ENCODE measurements at regions not wholly inside any gene's neighbourhood (a gene's known extent, or its start where the extent isn't known, plus 50 kb on each side); places are given as distances from the start of the nearest gene placed in this dataset.

DNA sequence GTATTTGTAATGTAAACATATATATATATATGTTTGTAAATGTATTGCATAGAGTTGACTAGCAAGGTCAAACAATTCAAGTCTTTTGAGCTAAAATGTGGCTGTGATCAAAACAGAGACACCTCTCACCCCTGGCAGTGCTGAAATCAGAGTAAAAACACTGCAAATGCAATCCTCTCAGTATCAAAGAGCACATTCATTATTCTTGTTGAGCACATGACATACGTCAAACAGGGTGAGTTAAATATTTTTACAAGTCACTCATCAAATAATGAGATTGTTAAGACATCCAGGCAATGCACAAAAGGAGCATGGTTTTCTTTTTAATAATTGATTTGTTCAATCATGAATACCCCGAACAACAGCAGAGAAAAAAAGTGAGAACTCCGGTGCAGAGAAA lies 114.1 kb upstream of the KCNIP4 start:
- Mint-ChIP-seq H3K4me1 (ENCODE audit: low read depth) (no peaks in the 10 kb centered on the region), H3K27ac (ENCODE audit: unreplicated experiment) (no peak overlapping the region), H3K9me3 (ENCODE audit: low read depth) (peaks cover 2% of the 10 kb centered on the region), H3K27me3 (ENCODE audit: low read depth) (peaks cover 4% of the 10 kb centered on the region), H3K36me3 (ENCODE audit: low read depth) (no peaks in the 10 kb centered on the region), H3K4me3 (ENCODE audit: unreplicated experiment) (no peak overlapping the region)
- no peak for DNase-seq (ENCODE audit: low spot score)
- TF ChIP-seq, protein P1, sequence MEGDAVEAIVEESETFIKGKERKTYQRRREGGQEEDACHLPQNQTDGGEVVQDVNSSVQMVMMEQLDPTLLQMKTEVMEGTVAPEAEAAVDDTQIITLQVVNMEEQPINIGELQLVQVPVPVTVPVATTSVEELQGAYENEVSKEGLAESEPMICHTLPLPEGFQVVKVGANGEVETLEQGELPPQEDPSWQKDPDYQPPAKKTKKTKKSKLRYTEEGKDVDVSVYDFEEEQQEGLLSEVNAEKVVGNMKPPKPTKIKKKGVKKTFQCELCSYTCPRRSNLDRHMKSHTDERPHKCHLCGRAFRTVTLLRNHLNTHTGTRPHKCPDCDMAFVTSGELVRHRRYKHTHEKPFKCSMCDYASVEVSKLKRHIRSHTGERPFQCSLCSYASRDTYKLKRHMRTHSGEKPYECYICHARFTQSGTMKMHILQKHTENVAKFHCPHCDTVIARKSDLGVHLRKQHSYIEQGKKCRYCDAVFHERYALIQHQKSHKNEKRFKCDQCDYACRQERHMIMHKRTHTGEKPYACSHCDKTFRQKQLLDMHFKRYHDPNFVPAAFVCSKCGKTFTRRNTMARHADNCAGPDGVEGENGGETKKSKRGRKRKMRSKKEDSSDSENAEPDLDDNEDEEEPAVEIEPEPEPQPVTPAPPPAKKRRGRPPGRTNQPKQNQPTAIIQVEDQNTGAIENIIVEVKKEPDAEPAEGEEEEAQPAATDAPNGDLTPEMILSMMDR (IDR thresholded peaks at IDR 0.05) = no peak

DNA sequence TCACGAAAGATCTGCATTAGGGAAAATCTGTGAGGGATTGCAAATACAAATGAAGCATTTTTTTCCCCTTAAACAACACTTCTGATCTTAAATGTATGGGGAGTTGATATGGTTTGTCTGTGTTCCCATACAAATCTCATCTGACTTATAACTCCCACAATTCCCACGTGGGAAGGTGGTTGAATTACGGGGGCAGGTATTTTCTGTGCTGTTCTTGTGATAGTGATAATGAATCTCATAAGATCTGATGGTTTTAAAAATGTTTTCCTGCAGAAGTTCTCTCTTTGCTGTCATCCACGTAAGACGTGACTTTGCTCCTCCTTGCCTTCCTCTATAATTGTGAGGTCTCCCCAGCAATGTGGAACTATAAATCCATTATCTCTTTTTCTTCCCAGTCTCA lies 107.4 kb upstream of the KCNIP4 start:
- TF ChIP-seq, protein P1 (IDR thresholded peaks at IDR 0.05) = no peak
- H3K27me3 Mint-ChIP-seq (ENCODE audit: low read depth) = peaks cover 6% of the 10 kb centered on the region
- H3K4me1 Mint-ChIP-seq (ENCODE audit: low read depth) = no peaks in the 10 kb centered on the region
- no peaks in the 10 kb centered on the region for H3K36me3 Mint-ChIP-seq (ENCODE audit: low read depth)
- H3K27ac Mint-ChIP-seq (ENCODE audit: unreplicated experiment) = no peak overlapping the region
- H3K4me3 Mint-ChIP-seq (ENCODE audit: unreplicated experiment) = no peak overlapping the region
- DNase-seq (ENCODE audit: low spot score) = no peak
- H3K9me3 Mint-ChIP-seq (ENCODE audit: low read depth) = peaks cover 7% of the 10 kb centered on the region

DNA sequence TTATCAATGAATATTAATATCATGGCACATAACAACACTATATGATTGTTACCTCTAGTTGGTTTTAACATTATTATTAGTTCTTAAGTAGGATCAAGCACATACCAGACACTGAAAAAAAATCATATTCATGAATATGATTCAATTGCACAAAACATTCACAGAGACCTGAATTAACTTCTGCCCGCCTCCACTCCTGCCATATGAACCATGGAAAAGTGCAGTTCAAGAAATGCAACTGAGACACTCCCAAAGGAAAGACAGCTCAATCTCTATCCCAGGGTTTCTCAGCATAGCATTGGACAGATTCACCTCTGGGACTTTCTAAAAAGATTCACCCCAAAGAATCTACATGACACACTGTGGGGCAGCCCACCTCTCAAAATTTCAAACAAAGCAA lies 103.5 kb upstream of the KCNIP4 start:
- Mint-ChIP-seq H3K9me3 (ENCODE audit: low read depth) (peaks cover 14% of the 10 kb centered on the region), H3K27ac (ENCODE audit: unreplicated experiment) (no peak overlapping the region), H3K4me1 (ENCODE audit: low read depth) (no peaks in the 10 kb centered on the region), H3K36me3 (ENCODE audit: low read depth) (no peaks in the 10 kb centered on the region), H3K27me3 (ENCODE audit: low read depth) (peaks cover 3% of the 10 kb centered on the region), H3K4me3 (ENCODE audit: unreplicated experiment) (no peak overlapping the region)
- DNase-seq (ENCODE audit: low spot score) = no peak
- TF ChIP-seq, protein P1 (IDR thresholded peaks at IDR 0.05) = no peak

DNA sequence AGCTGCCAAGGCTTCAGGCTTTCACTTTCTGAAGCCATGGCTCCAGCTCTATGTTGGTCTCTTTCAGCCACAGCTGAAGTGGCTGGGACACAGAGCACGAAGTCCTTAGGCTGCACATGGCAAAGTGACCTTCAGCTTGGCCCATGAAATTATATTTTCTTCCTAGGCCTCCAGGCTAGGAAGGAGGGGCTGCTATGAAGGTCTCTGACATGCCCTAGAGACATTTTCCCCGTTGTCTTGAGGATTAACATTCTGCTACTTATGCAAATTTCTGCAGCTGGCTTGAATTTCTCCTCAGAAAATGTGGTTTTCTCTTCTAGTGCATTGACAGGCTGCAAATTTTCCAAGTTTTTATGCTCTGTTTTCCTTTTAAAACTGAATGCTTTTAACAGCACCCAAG lies 99.8 kb upstream of the KCNIP4 start:
- peaks cover 2% of the 10 kb centered on the region for H3K27me3 Mint-ChIP-seq (ENCODE audit: low read depth)
- no peak overlapping the region for H3K4me3 Mint-ChIP-seq (ENCODE audit: unreplicated experiment)
- no peaks in the 10 kb centered on the region for H3K36me3 Mint-ChIP-seq (ENCODE audit: low read depth)
- TF ChIP-seq, protein P1 (IDR thresholded peaks at IDR 0.05) = no peak
- H3K9me3 Mint-ChIP-seq (ENCODE audit: low read depth) = peaks cover 10% of the 10 kb centered on the region
- DNase-seq (ENCODE audit: low spot score) = no peak
- H3K27ac Mint-ChIP-seq (ENCODE audit: unreplicated experiment) = no peak overlapping the region
- no peaks in the 10 kb centered on the region for H3K4me1 Mint-ChIP-seq (ENCODE audit: low read depth)

DNA sequence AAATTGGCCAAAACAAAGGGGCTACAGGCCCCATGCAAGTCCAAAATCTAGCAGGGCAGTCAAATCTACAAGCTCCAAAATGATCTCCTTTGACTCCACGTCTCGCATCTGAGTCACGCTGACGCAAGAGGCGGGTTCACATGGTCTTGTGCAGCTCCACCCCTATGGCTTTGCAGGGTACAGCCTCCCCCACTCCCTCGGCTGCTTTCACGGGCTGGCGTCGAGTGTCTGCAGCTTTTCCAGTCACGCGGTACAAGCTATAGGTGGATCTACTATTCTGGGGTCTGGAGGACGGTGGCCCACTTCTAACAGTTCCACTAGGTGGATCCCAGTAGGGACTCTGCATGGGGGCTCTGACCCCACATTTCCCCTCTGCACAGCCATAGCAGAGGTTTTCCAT lies 99.2 kb upstream of the KCNIP4 start:
- Mint-ChIP-seq H3K4me3 (ENCODE audit: unreplicated experiment) (no peak overlapping the region), H3K36me3 (ENCODE audit: low read depth) (no peaks in the 10 kb centered on the region), H3K4me1 (ENCODE audit: low read depth) (no peaks in the 10 kb centered on the region), H3K27ac (ENCODE audit: unreplicated experiment) (no peak overlapping the region), H3K9me3 (ENCODE audit: low read depth) (peaks cover 10% of the 10 kb centered on the region), H3K27me3 (ENCODE audit: low read depth) (peaks cover 2% of the 10 kb centered on the region)
- DNase-seq (ENCODE audit: low spot score) = peak; percentile 75
- TF ChIP-seq, protein P1 (IDR thresholded peaks at IDR 0.05) = no peak
